Caco-2 (cell line): ENCODE measurements at regions not wholly inside any gene's neighbourhood (a gene's known extent, or its start where the extent isn't known, plus 50 kb on each side); places are given as distances from the start of the nearest gene placed in this dataset.

Source experiments
- BruUV-seq: library from RNA; stranded (reverse); fragments of 400-500 nt; replicated peaks from 2 replicates; lab custom pipeline; 2021; lab: Mats Ljungman, UMichigan
- CTCF ChIA-PET: fragments of 300-600 bp; sonication (Branson Sonifier 250); formaldehyde crosslinking; loops from one replicate; lab custom pipeline; 2022; ENCODE audit warnings: antibody characterized with exemption; lab: Charles Lee
- POLR2A ChIA-PET: fragments of 300-600 bp; sonication (Branson Sonifier 250); formaldehyde crosslinking; loops from one replicate; lab custom pipeline; 2022; ENCODE audit warnings: antibody characterized with exemption; lab: Charles Lee
- DNase-seq, 2 experiments: peaks; one replicate each; pipeline versions ENCODE4 v3.0.0 to v3.0.0-alpha.2; 2020 to 2022
- H3K27me3 ChIP-seq: replicated peaks from 2 replicates; pipeline ENCODE4 v1.6.0; 2011; ENCODE audit warnings: low read length; ENCODE audit not compliant: control insufficient read depth, insufficient read depth
- H3K36me3 ChIP-seq: 2 replicates; pipeline ENCODE4 v1.5.1; 2011; ENCODE audit warnings: low read length; ENCODE audit not compliant: control insufficient read depth, insufficient read depth
- H3K4me1 ChIP-seq: fragments of 250-450 bp; sonication (Bioruptor Pico); 2 replicates; pipeline ENCODE4 v1.5.1; 2020; ENCODE audit warnings: mild to moderate bottlenecking
- H3K4me3 ChIP-seq: 2 replicates; pipeline ENCODE4 v1.5.1; 2011; ENCODE audit warnings: low read depth, mild to moderate bottlenecking, control low read depth, low read length
- H3K9me3 ChIP-seq: fragments of 250-450 bp; sonication (Bioruptor Pico); 2 replicates; pipeline ENCODE4 v1.5.1; 2020; ENCODE audit warnings: mild to moderate bottlenecking, moderate library complexity
- H3K27ac Mint-ChIP-seq: one replicate; pipeline ENCODE4 v1.8.0; 2022; ENCODE audit warnings: mixed read lengths; ENCODE audit not compliant: unreplicated experiment
- H3K27me3 Mint-ChIP-seq: one replicate; pipeline ENCODE4 v1.8.0; 2022; ENCODE audit warnings: mixed read lengths; ENCODE audit not compliant: insufficient read depth, unreplicated experiment
- H3K36me3 Mint-ChIP-seq: one replicate; pipeline ENCODE4 v1.8.0; 2022; ENCODE audit warnings: mild to moderate bottlenecking, mixed read lengths; ENCODE audit not compliant: insufficient read depth, unreplicated experiment
- H3K4me1 Mint-ChIP-seq: one replicate; pipeline ENCODE4 v1.8.0; 2022; ENCODE audit warnings: low read depth, mixed read lengths; ENCODE audit not compliant: unreplicated experiment
- H3K4me3 Mint-ChIP-seq: one replicate; pipeline ENCODE4 v1.8.0; 2022; ENCODE audit warnings: mild to moderate bottlenecking, moderate library complexity, mixed read lengths; ENCODE audit not compliant: unreplicated experiment
- H3K9me3 Mint-ChIP-seq: one replicate; pipeline ENCODE4 v1.8.0; 2022; ENCODE audit warnings: mixed read lengths; ENCODE audit not compliant: unreplicated experiment
- intact Hi-C: fragments of 100-400 bp; cut with micrococcal nuclease; formaldehyde crosslinking; loops from one replicate; pipeline ENCODE4 v1.10.0; 2022; ENCODE audit not compliant: unreplicated experiment
- TF ChIP-seq, protein P1 (sequence below), 2 experiments: fragments of 200-600 bp in 1 of 2; IDR thresholded peaks; 1 replicate in 1 of 2; 2 replicates in 1 of 2; pipeline versions ENCODE4 v1.5.1 to v1.8.0; 2011 to 2022; ENCODE audit warnings: antibody characterized with exemption in 1 of 2, control low read depth in 1 of 2, inconsistent platforms in 1 of 2, low read depth in 1 of 2, low read length in 1 of 2, mild to moderate bottlenecking in 1 of 2, moderate library complexity in 1 of 2; ENCODE audit not compliant: insufficient read depth in 1 of 2, severe bottlenecking in 1 of 2, unreplicated experiment in 1 of 2

- no peak overlapping the region for H3K27ac Mint-ChIP-seq
- H3K4me1 ChIP-seq, result no peaks in the 10 kb centered on the region
- no peaks in the 10 kb centered on the region for H3K36me3 Mint-ChIP-seq
- H3K4me3 Mint-ChIP-seq, result no peak overlapping the region
- H3K4me1 Mint-ChIP-seq, result no peaks in the 10 kb centered on the region
- no peak for DNase-seq
- no peak overlapping the region for H3K4me3 ChIP-seq
- TF ChIP-seq, protein P1, sequence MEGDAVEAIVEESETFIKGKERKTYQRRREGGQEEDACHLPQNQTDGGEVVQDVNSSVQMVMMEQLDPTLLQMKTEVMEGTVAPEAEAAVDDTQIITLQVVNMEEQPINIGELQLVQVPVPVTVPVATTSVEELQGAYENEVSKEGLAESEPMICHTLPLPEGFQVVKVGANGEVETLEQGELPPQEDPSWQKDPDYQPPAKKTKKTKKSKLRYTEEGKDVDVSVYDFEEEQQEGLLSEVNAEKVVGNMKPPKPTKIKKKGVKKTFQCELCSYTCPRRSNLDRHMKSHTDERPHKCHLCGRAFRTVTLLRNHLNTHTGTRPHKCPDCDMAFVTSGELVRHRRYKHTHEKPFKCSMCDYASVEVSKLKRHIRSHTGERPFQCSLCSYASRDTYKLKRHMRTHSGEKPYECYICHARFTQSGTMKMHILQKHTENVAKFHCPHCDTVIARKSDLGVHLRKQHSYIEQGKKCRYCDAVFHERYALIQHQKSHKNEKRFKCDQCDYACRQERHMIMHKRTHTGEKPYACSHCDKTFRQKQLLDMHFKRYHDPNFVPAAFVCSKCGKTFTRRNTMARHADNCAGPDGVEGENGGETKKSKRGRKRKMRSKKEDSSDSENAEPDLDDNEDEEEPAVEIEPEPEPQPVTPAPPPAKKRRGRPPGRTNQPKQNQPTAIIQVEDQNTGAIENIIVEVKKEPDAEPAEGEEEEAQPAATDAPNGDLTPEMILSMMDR (IDR thresholded peaks at IDR 0.05; ENCODE audit: insufficient read depth in 1 of 2, low read depth in 1 of 2, low read length in 1 of 2, severe bottlenecking in 1 of 2, unreplicated experiment in 1 of 2), result no peak
- H3K9me3 ChIP-seq, result no peaks in the 10 kb centered on the region
- H3K36me3 ChIP-seq, result no peaks in the 10 kb centered on the region
- H3K9me3 Mint-ChIP-seq, result no peaks in the 10 kb centered on the region
- CTCF ChIA-PET, result no interaction called here
- intact Hi-C loops, result no loop called here
- BruUV-seq, result no TSS peak
- no peaks in the 10 kb centered on the region for H3K27me3 Mint-ChIP-seq
- no peaks in the 10 kb centered on the region for H3K27me3 ChIP-seq
- POLR2A ChIA-PET, result interaction anchor here (0.6 kb wide), 1 partner anchor 127 kb away, joined by 4 read pairs; no protein-coding TSS in a partner anchor
Observed at GRCh38 chrX:44785652-44786051, 58.2 kb upstream of the DUSP21 start.

DNA sequence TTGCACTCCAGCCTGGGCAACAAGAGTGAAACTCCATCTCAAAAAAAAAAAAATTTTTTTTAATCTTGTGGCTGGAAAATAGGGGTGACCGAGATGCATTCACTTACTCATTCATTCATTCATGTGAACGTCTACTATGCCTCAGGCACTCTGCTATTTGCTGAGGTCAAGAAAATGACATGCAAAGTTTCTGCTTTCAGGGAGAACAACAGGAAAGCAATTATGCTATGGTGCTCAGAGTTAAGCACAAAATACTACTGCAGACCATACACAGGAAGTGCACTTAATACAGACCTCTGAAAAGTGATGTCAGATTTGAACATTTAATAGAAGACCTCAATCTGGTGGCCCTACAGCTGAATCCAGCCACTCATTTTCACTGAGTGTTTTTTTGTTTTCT is 59.6 kb upstream of the DUSP21 start:
- Mint-ChIP-seq H3K27me3 (no peaks in the 10 kb centered on the region), H3K4me3 (no peak overlapping the region), H3K36me3 (no peaks in the 10 kb centered on the region), H3K9me3 (no peaks in the 10 kb centered on the region), H3K27ac (no peak overlapping the region), H3K4me1 (no peaks in the 10 kb centered on the region)
- DNase-seq, result no peak
- BruUV-seq, result no TSS peak
- Histone ChIP-seq H3K27me3 (no peaks in the 10 kb centered on the region), H3K4me1 (no peaks in the 10 kb centered on the region), H3K36me3 (no peaks in the 10 kb centered on the region), H3K9me3 (no peaks in the 10 kb centered on the region), H3K4me3 (no peak overlapping the region)
- TF ChIP-seq, protein P1 (IDR thresholded peaks at IDR 0.05; ENCODE audit: insufficient read depth in 1 of 2, low read depth in 1 of 2, low read length in 1 of 2, severe bottlenecking in 1 of 2, unreplicated experiment in 1 of 2), result no peak
- ChIA-PET CTCF (no interaction called here), POLR2A (no interaction called here)
- intact Hi-C loops, result no loop called here

GRCh38 chrX:44778254-44778653 is 65.6 kb upstream of the DUSP21 start:
- POLR2A ChIA-PET, result no interaction called here
- Histone ChIP-seq H3K27me3 (no peaks in the 10 kb centered on the region), H3K36me3 (no peaks in the 10 kb centered on the region), H3K4me1 (no peaks in the 10 kb centered on the region), H3K9me3 (no peaks in the 10 kb centered on the region), H3K4me3 (no peak overlapping the region)
- H3K27ac Mint-ChIP-seq, result no peak overlapping the region
- H3K27me3 Mint-ChIP-seq, result no peaks in the 10 kb centered on the region
- H3K36me3 Mint-ChIP-seq, result no peaks in the 10 kb centered on the region
- intact Hi-C loops, result no loop called here
- TF ChIP-seq, protein P1 (IDR thresholded peaks at IDR 0.05; ENCODE audit: insufficient read depth in 1 of 2, low read depth in 1 of 2, low read length in 1 of 2, severe bottlenecking in 1 of 2, unreplicated experiment in 1 of 2), result no peak
- H3K4me1 Mint-ChIP-seq, result peaks cover 6% of the 10 kb centered on the region
- no TSS peak for BruUV-seq
- no peak overlapping the region for H3K4me3 Mint-ChIP-seq
- H3K9me3 Mint-ChIP-seq, result no peaks in the 10 kb centered on the region
- CTCF ChIA-PET, result no interaction called here
- no peak for DNase-seq
